HG02884 (cell line): ENCODE measurements at regions not wholly inside any gene's neighbourhood (a gene's known extent, or its start where the extent isn't known, plus 50 kb on each side); places are given as distances from the start of the nearest gene placed in this dataset.
"Not testable (repeated sequence)": the region's sequence is repeated elsewhere in the genome, so short reads cannot be mapped to it uniquely, and the experiment has no call there.

Source experiments
- ATAC-seq: cut with Tn5 transposase; IDR thresholded peaks from one replicate; pipeline ENCODE4 v1.9.1; 2021; ENCODE audit warnings: mild to moderate bottlenecking, moderate library complexity; ENCODE audit not compliant: unreplicated experiment

GRCh38 chr1:192905049-192905448, 96.2 kb downstream of the RGS2 start:
- no peak for ATAC-seq

DNA sequence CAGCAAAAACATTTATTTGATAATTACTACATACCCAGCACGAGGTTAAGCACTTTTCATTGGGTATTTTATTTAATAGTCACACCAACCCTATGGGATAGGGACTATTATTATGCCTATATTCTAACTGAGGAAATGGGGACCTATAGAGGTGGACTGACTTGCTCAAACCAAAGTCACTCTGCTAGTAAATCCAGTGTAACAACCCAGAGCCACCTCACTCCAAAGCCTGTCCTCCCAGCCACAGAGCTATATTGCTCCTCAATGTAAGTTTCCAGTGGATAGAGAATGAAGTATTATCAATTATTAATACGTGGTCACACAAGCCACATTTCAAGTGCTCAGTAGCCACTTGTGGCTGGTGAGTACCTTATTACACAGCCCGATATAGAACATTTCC, 97.5 kb downstream of the RGS2 start:
- ATAC-seq = no peak

- ATAC-seq = no peak
Observed at GRCh38 chr1:192907545-192908243, 98.9 kb downstream of the RGS2 start.

DNA sequence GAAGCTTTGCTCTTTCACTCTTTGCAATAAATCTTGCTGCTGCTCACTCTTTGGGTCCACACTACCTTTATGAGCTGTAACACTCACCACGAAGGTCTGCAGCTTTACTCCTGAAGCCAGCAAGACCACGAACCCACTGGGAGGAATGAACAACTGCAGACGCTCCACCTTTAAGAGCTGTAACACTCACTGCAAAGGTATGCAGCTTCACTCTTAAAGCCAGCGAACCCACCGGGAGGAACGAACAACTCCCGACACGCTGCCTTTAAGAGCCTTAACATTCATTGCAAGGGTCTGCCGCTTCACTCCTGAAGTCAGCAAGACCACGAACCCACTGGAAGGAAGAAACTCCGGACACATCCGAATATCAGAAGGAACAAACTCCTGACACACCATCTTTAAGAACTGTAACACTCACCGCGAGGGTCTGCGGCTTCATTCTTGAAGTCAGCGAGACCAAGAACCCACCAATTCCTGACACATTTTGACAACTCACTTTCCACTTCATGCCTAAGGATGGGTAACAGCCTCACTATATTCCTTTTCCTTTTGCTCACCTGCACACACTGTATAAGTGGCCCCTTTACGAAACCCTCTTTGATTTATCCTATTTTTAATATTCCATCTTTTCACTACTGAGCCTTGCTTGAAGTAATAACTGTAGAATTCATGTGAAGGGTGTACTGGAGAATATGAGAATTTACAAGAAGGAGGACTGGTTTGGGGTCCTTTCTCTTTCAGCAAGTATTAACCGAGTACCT, 103.2 kb downstream of the RGS2 start:
- ATAC-seq = not testable (repeated sequence)

DNA sequence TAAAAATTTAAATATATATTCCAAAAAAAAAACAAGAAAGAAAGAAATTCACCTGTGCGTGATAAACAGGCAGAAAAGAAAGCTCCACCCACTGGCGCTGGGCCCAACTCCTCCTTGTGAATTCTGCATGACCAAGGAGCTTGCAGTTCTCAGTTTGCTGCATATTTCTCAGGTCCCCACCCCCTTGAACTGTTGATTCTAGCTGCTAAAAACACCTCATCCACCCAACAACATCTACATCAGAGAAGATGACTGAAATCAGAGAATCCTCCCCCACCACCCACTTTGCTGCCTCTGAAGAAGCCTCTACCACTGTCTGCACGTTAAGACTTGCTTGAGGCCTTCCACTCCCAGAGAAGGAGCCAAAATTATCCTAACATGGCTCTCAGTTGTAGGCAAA, 104.8 kb downstream of the RGS2 start:
- peak; percentile 46 for ATAC-seq

GRCh38 chr1:192914092-192914491, 105.3 kb downstream of the RGS2 start:
- ATAC-seq = no peak

DNA sequence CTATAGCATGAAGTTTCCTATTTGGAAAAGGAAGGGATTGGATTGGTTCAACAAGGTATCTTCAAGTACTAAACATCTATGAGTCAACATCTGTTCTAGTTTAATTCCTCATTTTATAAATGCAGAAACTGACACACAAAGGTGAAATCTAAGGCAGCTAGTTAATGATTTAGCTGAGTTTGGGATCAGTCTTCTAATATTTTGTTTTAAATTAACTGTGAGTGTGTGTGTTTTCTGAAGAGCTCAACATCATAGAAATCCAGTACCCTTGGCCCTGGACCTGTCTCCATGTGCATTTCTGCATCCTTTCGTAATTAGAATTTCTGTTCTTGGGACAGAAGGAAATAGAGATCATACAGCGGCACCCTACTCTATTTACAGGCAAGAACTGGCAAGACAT, 105.9 kb downstream of the RGS2 start:
- ATAC-seq = no peak

GRCh38 chr1:192916021-192916420, 107.2 kb downstream of the RGS2 start:
- no peak for ATAC-seq

DNA sequence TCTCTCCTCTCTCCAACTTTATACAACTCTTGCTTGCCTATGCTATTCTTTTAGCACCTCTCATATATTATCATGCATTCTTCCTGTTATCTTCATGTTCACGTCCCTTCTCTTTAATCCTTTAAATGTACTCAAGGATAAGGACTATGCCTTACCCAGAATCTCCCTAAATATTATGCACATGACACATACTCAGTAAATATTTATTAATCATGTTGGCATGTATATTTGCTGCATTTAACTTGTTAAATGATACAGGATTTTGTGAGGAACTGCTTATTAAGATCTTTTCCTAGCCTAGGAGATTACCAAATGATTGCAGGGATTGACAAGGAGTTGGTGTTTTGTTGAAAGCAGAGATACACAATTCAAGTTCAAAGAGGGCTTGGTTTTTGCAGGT, 109.4 kb downstream of the RGS2 start:
- no peak for ATAC-seq

DNA sequence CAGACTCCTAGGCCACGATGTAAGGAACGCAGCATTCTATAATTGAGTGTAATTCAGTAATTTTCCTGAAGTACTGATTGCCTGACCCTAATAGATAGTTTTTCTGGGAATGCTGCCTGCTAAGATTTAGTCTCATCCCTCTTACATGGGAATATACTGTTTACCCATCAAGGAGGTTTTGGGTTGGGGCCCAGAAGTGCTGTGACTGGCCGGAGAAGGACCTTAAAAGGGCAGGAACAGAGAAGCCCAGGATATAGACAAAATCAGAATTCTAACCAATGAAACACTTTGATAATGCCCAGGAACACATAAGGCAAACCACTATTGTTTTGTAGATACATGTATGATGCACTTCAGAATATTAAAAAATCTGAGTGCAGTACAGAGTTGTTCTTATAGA, 111.6 kb downstream of the RGS2 start:
- ATAC-seq = no peak

GRCh38 chr1:192925609-192926008, 116.8 kb downstream of the RGS2 start:
- ATAC-seq = no peak

- no peak for ATAC-seq
Observed at GRCh38 chr1:192926736-192927135, 117.9 kb downstream of the RGS2 start.

- ATAC-seq = no peak
Observed at GRCh38 chr1:192927496-192927895, 118.7 kb downstream of the RGS2 start.

DNA sequence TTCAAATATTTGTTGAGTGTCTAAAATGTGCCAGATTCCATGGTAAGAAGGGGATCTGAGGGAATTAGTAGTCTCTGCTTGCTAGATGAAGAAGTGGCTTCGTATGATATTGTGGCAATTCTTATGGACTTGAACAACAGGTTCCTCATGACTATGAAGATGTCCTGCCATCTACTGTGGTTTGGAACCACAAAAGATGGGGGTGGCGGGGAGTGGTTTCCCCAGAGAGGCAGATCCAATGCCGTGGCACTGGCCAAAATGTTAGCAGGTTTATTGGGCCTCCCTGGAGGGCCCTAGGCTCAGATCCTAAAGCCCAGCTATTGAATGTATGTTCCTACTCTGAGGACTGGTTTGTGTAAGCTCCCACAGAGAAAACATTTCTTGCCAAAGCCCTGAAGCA, 120.8 kb downstream of the RGS2 start:
- ATAC-seq = no peak

DNA sequence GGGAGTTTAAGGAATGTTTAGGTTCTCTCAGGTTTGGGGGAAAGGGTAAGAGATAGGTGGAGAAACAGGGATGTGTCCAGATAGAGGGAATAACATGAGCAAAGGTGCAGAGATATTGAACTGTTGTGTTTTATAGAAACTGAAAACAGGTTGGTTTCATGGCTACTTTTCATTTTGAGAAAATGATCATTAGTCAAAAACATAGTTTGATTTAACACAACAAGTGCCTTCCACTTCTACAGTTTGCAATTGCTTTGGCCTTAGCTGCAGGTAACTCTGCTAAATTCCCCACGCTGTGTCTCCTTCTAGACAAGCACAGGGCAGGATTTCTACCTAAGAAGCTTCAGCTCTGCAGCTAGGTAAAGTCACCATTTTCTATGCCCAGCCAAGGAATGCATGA, 124.9 kb downstream of the RGS2 start:
- no peak for ATAC-seq

DNA sequence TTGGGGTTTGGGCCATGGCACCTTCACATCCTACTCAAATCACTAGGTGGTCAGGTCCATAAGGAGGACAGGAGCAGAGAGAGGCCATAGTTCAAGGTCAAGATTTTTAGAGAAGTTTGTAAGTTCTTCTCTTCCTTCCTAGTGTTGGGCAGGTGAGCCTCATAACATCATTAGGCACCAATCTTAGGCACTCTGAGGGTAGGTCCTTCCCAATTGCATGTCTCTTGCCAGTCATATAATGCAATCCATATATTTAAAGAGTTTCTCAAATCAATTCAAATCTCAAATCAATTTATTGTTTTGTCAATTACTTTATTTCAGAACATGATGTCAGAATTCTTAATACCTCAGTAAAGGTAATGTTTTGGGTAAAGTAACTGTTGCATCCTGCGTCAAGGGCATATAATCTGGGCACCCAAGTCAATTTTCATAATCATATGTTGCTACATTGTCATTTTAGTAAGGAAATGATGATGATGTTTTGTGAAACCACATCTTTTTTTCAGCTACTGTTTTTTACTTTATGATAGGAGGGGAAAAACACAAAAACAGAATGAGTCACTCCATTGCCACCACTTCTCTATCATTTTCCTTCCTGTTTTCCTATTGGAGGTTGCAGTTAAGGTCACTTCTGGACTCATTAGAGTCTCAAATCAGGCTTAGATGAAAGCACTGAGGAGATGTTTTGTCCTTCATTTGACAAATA, 122.7 kb downstream of the UCHL5 start:
- peak; percentile 78 for ATAC-seq

DNA sequence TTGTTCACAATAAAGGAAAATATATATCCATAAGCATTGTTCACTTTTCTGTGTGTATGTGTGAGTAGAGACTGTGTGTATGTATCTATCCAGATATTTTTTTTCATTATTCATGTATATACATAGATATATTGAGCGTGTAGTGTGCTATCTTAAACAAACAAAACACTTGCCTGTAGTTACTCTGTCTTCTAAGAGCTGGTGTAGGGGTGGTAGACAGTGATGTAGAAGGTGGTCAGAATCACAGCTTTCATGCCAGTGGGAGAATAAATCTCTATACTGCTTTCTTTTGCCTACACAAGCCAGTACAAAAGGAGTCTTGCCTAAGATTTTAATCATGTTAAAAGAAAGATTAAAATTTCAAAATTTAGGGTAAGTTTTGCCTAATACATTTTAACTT, 122.0 kb downstream of the UCHL5 start:
- no peak for ATAC-seq

- ATAC-seq = no peak
Observed at GRCh38 chr1:192939440-192939839, 119.7 kb downstream of the UCHL5 start.

DNA sequence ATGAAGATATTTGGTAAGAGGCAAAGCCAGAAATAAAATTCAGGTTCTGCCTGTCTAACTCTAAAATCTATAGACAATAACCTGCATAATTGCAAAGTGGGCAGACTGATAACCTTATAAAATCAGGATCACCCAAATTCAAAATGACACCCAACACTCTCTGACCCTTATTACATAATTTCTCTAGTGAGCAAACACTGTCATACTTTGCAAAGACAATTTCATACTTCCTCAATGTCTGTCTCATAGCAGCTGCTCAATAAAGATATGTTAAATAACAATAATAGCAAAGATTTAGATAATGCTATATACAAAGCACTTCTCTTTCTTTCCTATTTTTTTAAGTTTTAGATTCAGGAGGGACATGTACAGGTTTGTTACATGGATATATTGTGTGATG, 118.5 kb downstream of the UCHL5 start:
- no peak for ATAC-seq

DNA sequence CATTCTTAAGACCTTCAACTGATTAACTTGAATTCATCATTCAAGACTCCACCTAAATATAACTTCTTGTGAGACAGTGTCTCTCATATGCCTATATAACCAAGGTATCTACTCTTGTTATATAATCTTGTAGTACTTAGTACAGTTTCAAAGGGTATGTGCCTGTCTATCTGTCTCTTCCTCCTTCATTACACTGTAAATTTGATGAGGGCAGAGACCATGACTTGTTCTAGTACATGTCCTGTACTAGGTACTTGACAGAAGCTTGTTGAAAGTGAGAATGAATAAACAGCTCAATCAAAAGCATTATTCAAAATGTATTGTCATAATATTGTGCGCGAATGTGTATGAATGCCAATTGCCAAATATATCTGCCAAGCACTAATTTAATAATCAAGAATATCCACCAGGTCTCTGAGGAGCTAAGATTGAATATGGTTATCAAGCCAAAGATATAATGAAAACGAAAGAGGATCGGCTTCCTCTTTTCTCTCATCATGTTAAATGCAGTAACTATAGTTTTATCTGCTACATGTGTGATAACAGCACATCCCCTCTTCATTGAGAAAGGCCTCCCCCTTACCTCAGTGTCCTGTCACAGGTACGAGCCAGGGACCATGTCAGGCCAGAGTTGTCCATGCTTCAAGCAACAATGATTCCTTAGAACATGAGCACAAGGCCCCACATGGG, 117.3 kb downstream of the UCHL5 start:
- ATAC-seq = peak; percentile 61

DNA sequence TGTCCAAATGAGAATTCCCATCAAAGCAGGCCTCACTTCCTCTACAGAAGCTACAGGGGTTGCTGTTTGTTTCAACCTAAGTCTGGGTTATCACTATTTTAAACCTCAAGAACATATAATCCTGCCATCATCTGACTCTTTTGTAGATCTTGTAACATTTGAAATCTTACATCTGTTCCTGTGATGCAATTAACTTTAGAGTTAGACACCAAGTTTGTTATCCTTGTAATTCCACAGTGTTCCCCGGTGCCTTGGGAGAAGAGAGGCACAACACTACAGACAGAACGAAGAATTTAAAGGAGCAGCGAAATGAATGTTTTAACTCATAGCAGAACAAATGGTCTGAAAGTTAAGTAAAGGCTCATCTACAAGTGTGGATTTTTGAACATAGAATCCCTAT, 116.1 kb downstream of the UCHL5 start:
- ATAC-seq = no peak
